BE2C (cell line): ENCODE measurements at regions not wholly inside any gene's neighbourhood (a gene's known extent, or its start where the extent isn't known, plus 50 kb on each side); places are given as distances from the start of the nearest gene placed in this dataset.

ENCODE experiments used
- DNase-seq: peaks from one replicate; pipeline ENCODE4 v3.0.0-alpha.2; 2020
- H3K27me3 ChIP-seq: fragments of 250-450 bp; sonication (Bioruptor Pico); 2 replicates; pipeline ENCODE4 v1.5.1; 2020; ENCODE audit warnings: mild to moderate bottlenecking
- H3K36me3 ChIP-seq: fragments of 250-450 bp; sonication (Bioruptor Pico); 2 replicates; pipeline ENCODE4 v1.5.1; 2020; ENCODE audit warnings: mild to moderate bottlenecking
- H3K4me1 ChIP-seq: fragments of 250-450 bp; sonication (Bioruptor Pico); 2 replicates; pipeline ENCODE4 v1.5.1; 2020
- H3K4me3 ChIP-seq: 2 replicates; pipeline ENCODE4 v1.5.1; 2011; ENCODE audit warnings: low read depth, low read length
- H3K9me3 ChIP-seq: fragments of 250-450 bp; sonication (Bioruptor Pico); 2 replicates; pipeline ENCODE4 v1.5.1; 2020
- TF ChIP-seq, protein P1 (sequence below): IDR thresholded peaks from 2 replicates; pipeline ENCODE4 v1.5.1; 2012; ENCODE audit warnings: mild to moderate bottlenecking, low read depth, low read length

DNA sequence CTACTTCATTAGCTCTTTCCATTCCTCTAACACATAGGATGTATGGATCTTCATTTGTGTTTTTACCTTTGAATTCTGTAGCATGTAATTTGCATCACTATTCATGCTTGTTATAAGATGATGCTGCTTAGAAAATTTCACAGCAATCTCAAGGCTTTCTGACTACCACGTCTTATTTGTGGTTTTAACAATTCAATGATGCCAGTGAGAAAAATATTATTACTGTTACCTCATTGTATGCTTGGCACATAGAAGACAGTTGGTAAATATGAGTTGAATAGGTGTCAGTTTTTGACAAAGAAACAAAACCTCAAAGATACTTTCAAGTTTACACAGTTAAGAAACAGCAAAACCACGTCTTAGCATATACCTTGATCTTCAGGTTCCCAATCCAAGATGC, 428.6 kb downstream of the TFAP2A start:
- no peaks in the 10 kb centered on the region for H3K36me3 ChIP-seq
- H3K9me3 ChIP-seq: no peaks in the 10 kb centered on the region
- TF ChIP-seq, protein P1, sequence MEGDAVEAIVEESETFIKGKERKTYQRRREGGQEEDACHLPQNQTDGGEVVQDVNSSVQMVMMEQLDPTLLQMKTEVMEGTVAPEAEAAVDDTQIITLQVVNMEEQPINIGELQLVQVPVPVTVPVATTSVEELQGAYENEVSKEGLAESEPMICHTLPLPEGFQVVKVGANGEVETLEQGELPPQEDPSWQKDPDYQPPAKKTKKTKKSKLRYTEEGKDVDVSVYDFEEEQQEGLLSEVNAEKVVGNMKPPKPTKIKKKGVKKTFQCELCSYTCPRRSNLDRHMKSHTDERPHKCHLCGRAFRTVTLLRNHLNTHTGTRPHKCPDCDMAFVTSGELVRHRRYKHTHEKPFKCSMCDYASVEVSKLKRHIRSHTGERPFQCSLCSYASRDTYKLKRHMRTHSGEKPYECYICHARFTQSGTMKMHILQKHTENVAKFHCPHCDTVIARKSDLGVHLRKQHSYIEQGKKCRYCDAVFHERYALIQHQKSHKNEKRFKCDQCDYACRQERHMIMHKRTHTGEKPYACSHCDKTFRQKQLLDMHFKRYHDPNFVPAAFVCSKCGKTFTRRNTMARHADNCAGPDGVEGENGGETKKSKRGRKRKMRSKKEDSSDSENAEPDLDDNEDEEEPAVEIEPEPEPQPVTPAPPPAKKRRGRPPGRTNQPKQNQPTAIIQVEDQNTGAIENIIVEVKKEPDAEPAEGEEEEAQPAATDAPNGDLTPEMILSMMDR: no peak

DNA sequence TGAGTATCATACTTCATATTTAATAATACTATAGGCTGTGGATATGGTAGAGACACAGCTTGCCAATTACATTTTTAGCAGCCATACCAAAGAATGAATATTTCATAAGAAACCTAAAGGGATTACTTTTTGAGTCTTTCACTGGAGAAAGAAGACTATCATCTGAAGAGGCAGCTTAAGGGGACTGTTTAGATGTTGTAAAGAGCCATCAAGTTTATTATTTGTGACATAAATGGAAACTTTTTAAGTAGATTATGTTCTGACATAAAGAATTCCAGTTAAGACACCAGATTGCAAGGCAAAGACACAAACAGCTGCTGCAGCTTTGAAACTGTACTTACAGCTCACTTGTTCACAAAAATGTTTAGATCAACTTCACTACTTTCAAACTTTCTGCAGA, 429.4 kb downstream of the TFAP2A start:
- Histone ChIP-seq H3K9me3 (no peaks in the 10 kb centered on the region), H3K27me3 (no peaks in the 10 kb centered on the region)
- TF ChIP-seq, protein P1: no peak

More for the DNA sequence above, 428.6 kb downstream of the TFAP2A start:
- Histone ChIP-seq H3K4me1 (no peaks in the 10 kb centered on the region), H3K4me3 (no peak overlapping the region), H3K27me3 (no peaks in the 10 kb centered on the region)
- DNase-seq: no peak

DNA sequence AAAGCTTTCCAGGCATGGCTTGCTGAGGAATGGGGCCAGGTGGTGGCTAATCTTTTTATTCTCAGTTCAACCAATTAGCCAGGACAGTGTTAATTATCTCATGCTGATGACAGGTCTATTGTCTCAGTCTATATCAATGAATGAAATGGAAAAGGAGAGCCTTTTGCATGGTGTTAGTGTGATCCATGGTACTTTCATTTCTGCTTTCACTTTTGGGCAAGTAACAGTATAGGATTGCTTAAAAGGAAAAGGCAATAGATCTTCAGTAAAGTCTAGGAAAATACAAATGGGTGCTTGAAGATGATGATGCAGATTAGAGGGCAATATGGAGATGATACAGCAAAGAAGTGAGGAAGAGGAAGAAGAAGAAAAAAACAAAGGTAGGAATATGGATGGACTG, 430.3 kb downstream of the TFAP2A start:
- TF ChIP-seq, protein P1: no peak
- Histone ChIP-seq H3K4me1 (no peaks in the 10 kb centered on the region), H3K9me3 (no peaks in the 10 kb centered on the region), H3K27me3 (no peaks in the 10 kb centered on the region), H3K36me3 (no peaks in the 10 kb centered on the region), H3K4me3 (no peak overlapping the region)
- DNase-seq: no peak

More for the DNA sequence above, 429.4 kb downstream of the TFAP2A start:
- Histone ChIP-seq H3K4me1 (no peaks in the 10 kb centered on the region), H3K36me3 (no peaks in the 10 kb centered on the region), H3K4me3 (no peak overlapping the region)
- DNase-seq: no peak

DNA sequence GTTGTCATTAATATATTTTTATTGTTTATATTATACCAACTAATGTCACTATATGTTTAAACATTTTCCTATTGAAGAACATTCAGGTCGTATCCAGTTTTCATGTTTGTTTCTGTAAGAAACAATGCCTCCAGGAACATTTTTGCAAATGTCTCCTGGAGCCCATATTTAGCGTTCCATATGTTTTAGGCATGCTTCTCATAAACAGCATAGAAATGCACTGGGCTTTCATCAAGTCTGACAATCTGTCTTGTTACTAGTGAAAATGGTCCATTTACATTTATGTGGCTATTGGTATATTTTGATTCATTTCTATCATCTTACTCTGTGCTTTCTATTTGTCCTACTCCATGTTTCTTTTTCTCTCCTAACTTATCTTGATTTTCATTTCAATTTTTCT, 431.7 kb downstream of the TFAP2A start:
- TF ChIP-seq, protein P1: no peak
- Histone ChIP-seq H3K27me3 (no peaks in the 10 kb centered on the region), H3K36me3 (no peaks in the 10 kb centered on the region)

DNA sequence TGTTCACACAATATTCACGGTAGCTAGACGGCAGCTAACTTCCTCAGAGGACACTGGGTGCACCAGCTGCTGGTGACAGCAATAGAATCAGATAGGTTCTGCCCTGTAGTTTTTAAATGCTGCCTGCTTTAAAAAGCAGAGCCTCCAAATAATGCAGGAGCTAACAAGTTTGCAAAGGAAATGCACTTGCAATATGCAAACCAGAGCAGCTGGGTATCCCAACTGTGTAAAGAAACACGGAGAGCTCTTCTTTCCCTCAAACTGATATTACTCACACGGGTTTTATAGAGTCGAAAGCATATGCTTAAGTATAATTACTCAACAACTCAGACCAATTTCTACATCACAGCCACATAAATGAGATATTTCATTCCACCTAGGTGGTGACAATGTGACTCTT, 432.7 kb downstream of the TFAP2A start:
- DNase-seq: no peak
- TF ChIP-seq, protein P1: no peak
- no peaks in the 10 kb centered on the region for H3K9me3 ChIP-seq
- H3K4me1 ChIP-seq: no peaks in the 10 kb centered on the region
- H3K4me3 ChIP-seq: no peak overlapping the region
- no peaks in the 10 kb centered on the region for H3K36me3 ChIP-seq
- H3K27me3 ChIP-seq: no peaks in the 10 kb centered on the region

More for the DNA sequence above, 431.7 kb downstream of the TFAP2A start:
- no peaks in the 10 kb centered on the region for H3K9me3 ChIP-seq
- H3K4me3 ChIP-seq: no peak overlapping the region
- H3K4me1 ChIP-seq: no peaks in the 10 kb centered on the region
- DNase-seq: no peak

DNA sequence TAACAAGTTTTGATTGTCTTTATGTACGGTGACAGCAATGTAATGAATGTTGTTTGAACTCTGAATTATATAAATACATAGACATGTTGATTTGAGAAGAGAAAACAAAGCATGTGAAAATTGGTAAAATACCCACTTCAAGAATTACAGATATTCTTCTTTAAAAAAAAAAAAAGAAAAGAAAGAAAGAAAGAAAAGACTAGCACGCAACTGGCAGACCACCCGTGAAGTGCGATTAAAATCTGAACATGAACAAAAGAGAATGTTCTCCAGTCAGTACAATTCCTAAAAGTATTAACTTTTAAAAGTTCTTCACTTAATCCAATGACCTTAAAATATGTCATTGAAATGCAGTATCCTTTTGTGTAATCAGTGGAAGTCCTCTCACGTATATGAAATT, 434.9 kb downstream of the TFAP2A start:
- H3K27me3 ChIP-seq: no peaks in the 10 kb centered on the region
- no peak for DNase-seq
- H3K9me3 ChIP-seq: no peaks in the 10 kb centered on the region
- H3K4me3 ChIP-seq: no peak overlapping the region
- no peaks in the 10 kb centered on the region for H3K4me1 ChIP-seq
- H3K36me3 ChIP-seq: no peaks in the 10 kb centered on the region
- TF ChIP-seq, protein P1: no peak
